OCI-LY1 (cell line): ENCODE measurements at regions not wholly inside any gene's neighbourhood (a gene's known extent, or its start where the extent isn't known, plus 50 kb on each side); places are given as distances from the start of the nearest gene placed in this dataset.

Experiments
- CTCF ChIP-seq: fragments of 200-600 bp; sonication (generic), shearing (Covaris generic); IDR thresholded peaks from 2 replicates; pipeline ENCODE4 v1.5.1; 2017; ENCODE audit warnings: mild to moderate bottlenecking, antibody characterized with exemption, low read length, moderate library complexity, mixed read lengths
- EZH2 ChIP-seq: fragments of 200-600 bp; sonication (generic), shearing (Covaris generic); IDR thresholded peaks from 2 replicates; pipeline ENCODE4 v1.8.0; 2017; ENCODE audit warnings: borderline replicate concordance, mixed run types, mild to moderate bottlenecking, antibody characterized with exemption, low read length, moderate library complexity, mixed read lengths

DNA sequence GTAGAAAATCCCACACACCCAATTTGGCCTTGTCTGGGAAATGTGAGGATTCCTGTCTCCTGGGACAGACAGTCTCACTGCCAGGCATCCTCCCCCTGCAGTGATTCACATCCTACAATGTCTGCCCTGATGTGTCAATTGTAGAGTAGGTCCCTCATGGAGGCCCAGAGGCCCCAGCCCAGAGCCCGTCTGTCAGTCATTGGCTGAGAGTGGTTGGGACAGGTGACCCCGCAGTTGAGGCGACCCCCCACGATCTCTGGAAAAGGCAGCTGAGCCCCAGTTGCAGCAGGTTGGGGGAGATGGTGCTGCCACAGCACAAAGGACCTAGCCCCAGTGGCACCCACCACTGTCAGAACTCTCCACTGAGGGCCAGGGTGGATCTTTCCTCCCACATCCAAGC, 84.3 kb upstream of the INSIG1 start:
- no peak for TF ChIP-seq CTCF
- no peak for TF ChIP-seq EZH2
